ENCODE measurements at regions not wholly inside any gene's neighbourhood (a gene's known extent, or its start where the extent isn't known, plus 50 kb on each side); places are given as distances from the start of the nearest gene placed in this dataset.

DNA sequence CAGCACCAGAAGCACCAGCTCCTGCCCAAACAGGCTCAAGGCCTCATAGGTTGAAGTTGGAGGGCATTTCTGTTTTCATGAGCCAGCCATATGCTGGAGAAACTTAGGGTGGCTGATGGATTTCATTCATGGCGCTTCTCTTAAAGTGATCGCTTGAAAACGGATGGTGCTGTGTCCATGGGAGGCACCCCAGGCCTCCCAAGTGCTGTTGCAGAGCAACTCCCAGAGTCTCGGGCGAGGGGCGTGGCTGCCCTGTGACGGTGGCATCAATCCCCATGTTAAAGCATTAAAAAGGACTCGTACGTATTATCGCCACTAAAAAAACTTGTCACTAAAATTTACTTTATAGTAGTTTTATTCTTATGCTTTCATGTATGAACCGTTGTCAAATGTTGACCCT lies 128.3 kb downstream of the MRPL36 start:
- FAIRE-seq (no peak), DNase-seq (no peak)
- peaks cover 0 to 6% (median 0%) of the 10 kb centered on the region in 3 donors for H3K4me1 ChIP-seq (ENCODE audit: control insufficient read depth in 3 of 3, insufficient read depth in 2 of 3, low read depth in 1 of 3, low read length in 2 of 3)
- no peaks in the 10 kb centered on the region for H3K36me3 ChIP-seq (ENCODE audit: control insufficient read depth in 3 of 3, insufficient read depth in 2 of 3, low read depth in 1 of 3, low read length in 3 of 3)
- WGBS, 3 donors: 76 to 88% (median 83%) methylated on average over 11 of the region's 11 CpGs
- H3K27ac ChIP-seq (ENCODE audit: low read depth in 1 of 3, low read length in 2 of 3): no peak overlapping the region
- H3K27me3 ChIP-seq (ENCODE audit: control insufficient read depth in 3 of 3, insufficient read depth in 3 of 3, low read length in 3 of 3): peaks cover 7 to 48% (median 24%) of the 10 kb centered on the region in 3 donors
- peaks cover 0 to 4% of the 10 kb centered on the region in 2 donors for H3K9me3 ChIP-seq (ENCODE audit: control insufficient read depth in 2 of 2, insufficient read depth in 1 of 2, low read depth in 1 of 2, low read length in 1 of 2)
- H3K4me3 ChIP-seq (ENCODE audit: low read depth in 1 of 3, low read length in 3 of 3): no peak overlapping the region

DNA sequence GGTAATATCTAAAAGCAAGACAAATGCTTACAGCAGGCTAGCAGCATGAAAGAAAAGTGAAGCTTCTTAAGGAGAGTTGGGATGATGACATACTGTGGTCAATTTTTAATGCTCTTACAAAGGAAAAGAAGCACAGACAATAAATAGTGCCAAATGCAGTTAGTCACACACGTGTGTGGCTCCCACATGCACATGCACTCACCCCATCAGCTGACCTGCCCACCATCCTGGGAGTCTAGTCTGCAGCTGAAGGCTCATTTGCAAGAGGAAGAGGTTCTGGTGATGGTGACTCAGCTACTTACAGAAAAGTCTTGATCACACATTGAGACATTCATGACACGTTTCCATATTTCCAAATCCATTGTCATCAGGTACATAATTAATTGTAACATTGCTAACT lies 129.3 kb downstream of the MRPL36 start:
- DNase-seq (no peak), FAIRE-seq (no peak)
- 45 to 53% (median 48%) methylated on average over 2 of the region's 2 CpGs for WGBS, 3 donors
- Histone ChIP-seq H3K4me3 (ENCODE audit: low read depth in 1 of 3, low read length in 3 of 3) (no peak overlapping the region), H3K9me3 (ENCODE audit: control insufficient read depth in 2 of 2, insufficient read depth in 1 of 2, low read depth in 1 of 2, low read length in 1 of 2) (peaks cover 0 to 4% of the 10 kb centered on the region in 2 donors), H3K27me3 (ENCODE audit: control insufficient read depth in 3 of 3, insufficient read depth in 3 of 3, low read length in 3 of 3) (peaks cover 7 to 58% (median 32%) of the 10 kb centered on the region in 3 donors), H3K4me1 (ENCODE audit: control insufficient read depth in 3 of 3, insufficient read depth in 2 of 3, low read depth in 1 of 3, low read length in 2 of 3) (peaks cover 0 to 6% (median 0%) of the 10 kb centered on the region in 3 donors), H3K36me3 (ENCODE audit: control insufficient read depth in 3 of 3, insufficient read depth in 2 of 3, low read depth in 1 of 3, low read length in 3 of 3) (no peaks in the 10 kb centered on the region), H3K27ac (ENCODE audit: low read depth in 1 of 3, low read length in 2 of 3) (no peak overlapping the region)

DNA sequence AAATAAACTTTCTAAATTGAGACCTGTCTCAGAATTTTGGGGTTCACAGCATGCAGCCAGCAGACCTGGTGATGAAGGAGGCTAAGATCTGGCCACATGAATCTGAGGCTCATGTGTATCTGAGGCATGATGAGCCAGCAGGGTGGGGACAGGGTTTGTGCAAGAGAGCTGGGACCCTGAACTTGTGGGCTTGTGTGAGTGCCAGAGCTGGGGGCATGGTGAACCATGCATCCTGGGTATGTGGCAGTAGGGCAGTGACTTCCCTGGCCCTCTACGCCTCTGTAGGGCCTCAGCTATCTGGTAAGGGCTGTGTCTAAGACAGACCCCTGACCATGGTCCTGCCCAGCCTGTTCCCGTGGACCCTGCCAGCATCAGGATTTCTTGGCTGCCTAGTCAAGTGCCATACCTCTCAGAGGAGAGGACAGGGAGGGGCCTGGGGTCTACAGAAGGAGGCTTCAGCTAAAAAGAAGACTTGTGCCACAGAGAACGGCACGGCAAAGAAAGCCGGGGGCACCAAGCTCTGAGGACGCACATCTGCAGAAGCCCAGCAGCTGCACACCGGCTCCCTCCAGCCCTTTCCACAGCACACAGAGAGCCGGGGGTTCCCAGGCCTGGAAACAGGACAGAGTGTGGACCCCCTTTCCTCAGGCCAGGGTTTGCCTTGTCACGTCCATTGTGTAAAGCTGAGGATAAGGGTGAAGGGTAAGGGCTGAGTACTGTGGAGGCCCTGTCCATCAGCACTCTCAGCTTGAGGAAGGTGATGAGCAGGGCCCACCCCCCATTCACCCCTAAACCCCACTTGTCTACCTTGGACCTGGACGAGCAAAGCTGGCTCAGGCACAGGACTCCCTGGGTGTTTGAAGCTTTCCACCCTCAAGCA lies 130.1 kb downstream of the MRPL36 start:
- no peak overlapping the region for H3K4me3 ChIP-seq (ENCODE audit: low read depth in 1 of 3, low read length in 3 of 3)
- H3K9me3 ChIP-seq (ENCODE audit: control insufficient read depth in 2 of 2, insufficient read depth in 1 of 2, low read depth in 1 of 2, low read length in 1 of 2): peaks cover 0 to 4% of the 10 kb centered on the region in 2 donors
- no peak overlapping the region for H3K27ac ChIP-seq (ENCODE audit: low read depth in 1 of 3, low read length in 2 of 3)
- 80 to 87% (median 81%) methylated on average over 10 of the region's 10 CpGs for WGBS, 3 donors
- DNase-seq (no peak), FAIRE-seq (no peak)
- peaks cover 7 to 65% (median 35%) of the 10 kb centered on the region in 3 donors for H3K27me3 ChIP-seq (ENCODE audit: control insufficient read depth in 3 of 3, insufficient read depth in 3 of 3, low read length in 3 of 3)
- no peaks in the 10 kb centered on the region for H3K36me3 ChIP-seq (ENCODE audit: control insufficient read depth in 3 of 3, insufficient read depth in 2 of 3, low read depth in 1 of 3, low read length in 3 of 3)
- H3K4me1 ChIP-seq (ENCODE audit: control insufficient read depth in 3 of 3, insufficient read depth in 2 of 3, low read depth in 1 of 3, low read length in 2 of 3): peaks cover 0 to 6% (median 0%) of the 10 kb centered on the region in 3 donors

DNA sequence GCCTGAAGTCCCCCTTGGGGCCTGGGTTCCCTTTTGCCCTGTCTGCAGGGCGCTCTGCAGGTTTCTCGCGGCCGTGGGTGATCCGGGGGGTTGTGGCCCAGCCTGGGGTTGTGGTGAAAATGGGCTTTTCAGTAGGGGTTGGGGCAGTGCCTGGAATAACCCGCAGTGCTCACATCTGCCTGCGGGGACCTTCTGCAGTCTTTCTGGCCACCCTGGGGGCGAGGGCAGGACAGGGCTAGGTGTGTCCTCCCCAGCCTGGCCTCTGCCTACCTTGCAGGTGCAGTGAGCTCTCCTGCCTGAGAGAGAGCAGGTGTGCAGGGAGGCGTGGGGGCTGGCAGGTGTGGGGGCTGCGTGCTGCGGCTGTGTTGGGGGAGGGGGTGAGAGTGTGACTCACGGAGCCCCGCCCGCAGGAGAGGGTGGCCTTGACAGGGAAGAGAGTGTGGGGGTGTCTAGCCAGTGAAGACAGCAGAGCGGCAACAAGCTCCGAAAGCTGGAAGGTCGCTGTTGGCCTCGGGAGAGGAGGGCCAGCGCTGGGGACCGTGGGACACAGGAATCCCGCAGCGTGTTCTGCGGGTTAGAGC lies 131.4 kb downstream of the MRPL36 start:
- H3K4me3 ChIP-seq (ENCODE audit: low read depth in 1 of 3, low read length in 3 of 3): no peak overlapping the region
- H3K27me3 ChIP-seq (ENCODE audit: control insufficient read depth in 3 of 3, insufficient read depth in 3 of 3, low read length in 3 of 3): peaks cover 7 to 66% (median 34%) of the 10 kb centered on the region in 3 donors
- no peak overlapping the region for H3K27ac ChIP-seq (ENCODE audit: low read depth in 1 of 3, low read length in 2 of 3)
- H3K9me3 ChIP-seq (ENCODE audit: control insufficient read depth in 2 of 2, insufficient read depth in 1 of 2, low read depth in 1 of 2, low read length in 1 of 2): peaks cover 0 to 4% of the 10 kb centered on the region in 2 donors
- 6 to 19% (median 8%) methylated on average over 22 to 23 of the region's 23 CpGs for WGBS, 3 donors
- DNase-seq (peak in 1 of 2 donors; percentile 31), FAIRE-seq (no peak)
- peaks cover 0 to 6% (median 0%) of the 10 kb centered on the region in 3 donors for H3K4me1 ChIP-seq (ENCODE audit: control insufficient read depth in 3 of 3, insufficient read depth in 2 of 3, low read depth in 1 of 3, low read length in 2 of 3)
- H3K36me3 ChIP-seq (ENCODE audit: control insufficient read depth in 3 of 3, insufficient read depth in 2 of 3, low read depth in 1 of 3, low read length in 3 of 3): no peaks in the 10 kb centered on the region

DNA sequence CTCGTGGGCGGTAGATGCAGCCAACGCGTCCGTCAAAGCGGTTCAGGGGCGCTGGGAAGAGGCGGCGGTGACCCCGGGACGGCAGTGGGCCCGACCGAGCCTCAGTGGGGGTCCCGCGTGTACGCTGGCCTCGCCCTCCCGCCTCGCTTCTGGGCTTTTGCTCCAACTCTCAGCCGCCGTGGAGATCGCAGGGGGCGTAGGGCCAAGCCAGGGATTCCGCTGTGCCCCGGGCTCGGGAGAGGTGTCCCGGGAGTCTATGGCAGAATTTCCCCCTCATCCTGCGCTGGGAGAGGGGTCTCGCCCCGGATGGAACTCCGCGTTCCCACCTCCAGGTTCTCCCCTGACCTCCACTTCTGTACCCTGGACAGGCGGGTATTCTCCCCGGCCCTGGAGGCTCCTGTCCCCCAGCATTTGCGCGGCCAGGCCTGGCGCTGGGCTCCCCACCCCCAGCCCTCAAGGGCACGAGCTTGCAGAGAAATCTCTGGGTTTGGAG lies 131.9 kb downstream of the MRPL36 start:
- 4 to 6% (median 5%) methylated on average over 30 to 38 of the region's 38 CpGs for WGBS, 3 donors
- Histone ChIP-seq H3K27me3 (ENCODE audit: control insufficient read depth in 3 of 3, insufficient read depth in 3 of 3, low read length in 3 of 3) (peaks cover 7 to 64% (median 30%) of the 10 kb centered on the region in 3 donors), H3K36me3 (ENCODE audit: control insufficient read depth in 3 of 3, insufficient read depth in 2 of 3, low read depth in 1 of 3, low read length in 3 of 3) (no peaks in the 10 kb centered on the region), H3K27ac (ENCODE audit: low read depth in 1 of 3, low read length in 2 of 3) (no peak overlapping the region), H3K4me1 (ENCODE audit: control insufficient read depth in 3 of 3, insufficient read depth in 2 of 3, low read depth in 1 of 3, low read length in 2 of 3) (peaks cover 0 to 6% (median 0%) of the 10 kb centered on the region in 3 donors), H3K9me3 (ENCODE audit: control insufficient read depth in 2 of 2, insufficient read depth in 1 of 2, low read depth in 1 of 2, low read length in 1 of 2) (peaks cover 0 to 4% of the 10 kb centered on the region in 2 donors), H3K4me3 (ENCODE audit: low read depth in 1 of 3, low read length in 3 of 3) (no peak overlapping the region)
- FAIRE-seq (no peak), DNase-seq (no peak)

DNA sequence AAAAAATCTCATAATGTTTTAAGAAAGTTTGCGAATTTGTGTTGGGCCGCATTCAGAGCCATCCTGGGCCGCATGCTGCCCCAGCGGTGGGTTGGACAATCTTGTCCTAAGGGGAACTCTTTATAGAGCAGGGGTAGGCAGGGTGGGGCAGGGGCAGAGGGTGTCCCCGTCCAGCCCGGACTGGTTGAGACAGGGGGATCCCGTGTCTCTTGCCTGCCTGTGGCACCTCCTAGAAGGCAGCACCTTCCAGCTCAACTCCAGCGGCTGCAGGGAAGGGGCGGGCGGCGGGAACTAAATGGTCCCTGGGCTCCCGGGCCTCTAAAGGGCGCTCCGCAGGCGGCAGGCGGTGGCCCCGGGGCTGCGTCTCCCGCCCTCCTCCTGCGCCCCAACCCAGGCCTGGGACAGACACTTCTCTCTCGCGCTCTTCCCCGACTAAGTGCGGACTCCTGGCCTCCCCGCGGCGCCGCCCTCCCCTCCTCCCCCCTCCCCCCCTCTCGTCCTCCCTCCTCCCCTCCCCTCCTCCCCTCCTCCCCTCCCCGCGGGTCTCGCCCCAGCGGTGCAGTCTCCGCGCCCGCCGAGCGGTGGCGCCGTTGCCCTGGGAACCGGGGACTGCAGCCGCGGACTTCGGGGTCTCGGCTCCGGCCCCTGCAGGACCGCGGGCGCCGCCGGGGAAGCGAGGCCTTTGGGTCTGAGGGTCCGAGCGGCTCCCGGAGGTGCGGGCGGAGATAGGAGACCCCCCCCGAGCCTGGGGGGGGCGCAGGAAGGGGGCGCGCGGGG lies 132.6 kb downstream of the MRPL36 start:
- Histone ChIP-seq H3K36me3 (ENCODE audit: control insufficient read depth in 3 of 3, insufficient read depth in 2 of 3, low read depth in 1 of 3, low read length in 3 of 3) (no peaks in the 10 kb centered on the region), H3K27ac (ENCODE audit: low read depth in 1 of 3, low read length in 2 of 3) (no peak overlapping the region), H3K27me3 (ENCODE audit: control insufficient read depth in 3 of 3, insufficient read depth in 3 of 3, low read length in 3 of 3) (peaks cover 7 to 60% (median 27%) of the 10 kb centered on the region in 3 donors), H3K4me1 (ENCODE audit: control insufficient read depth in 3 of 3, insufficient read depth in 2 of 3, low read depth in 1 of 3, low read length in 2 of 3) (peaks cover 0 to 6% (median 0%) of the 10 kb centered on the region in 3 donors), H3K9me3 (ENCODE audit: control insufficient read depth in 2 of 2, insufficient read depth in 1 of 2, low read depth in 1 of 2, low read length in 1 of 2) (peaks cover 0 to 4% of the 10 kb centered on the region in 2 donors), H3K4me3 (ENCODE audit: low read depth in 1 of 3, low read length in 3 of 3) (no peak overlapping the region)
- no peak for FAIRE-seq
- DNase-seq: peak in 1 of 2 donors; percentile 59
- 5 to 16% (median 13%) methylated on average over 11 to 60 of the region's 62 CpGs for WGBS, 3 donors

DNA sequence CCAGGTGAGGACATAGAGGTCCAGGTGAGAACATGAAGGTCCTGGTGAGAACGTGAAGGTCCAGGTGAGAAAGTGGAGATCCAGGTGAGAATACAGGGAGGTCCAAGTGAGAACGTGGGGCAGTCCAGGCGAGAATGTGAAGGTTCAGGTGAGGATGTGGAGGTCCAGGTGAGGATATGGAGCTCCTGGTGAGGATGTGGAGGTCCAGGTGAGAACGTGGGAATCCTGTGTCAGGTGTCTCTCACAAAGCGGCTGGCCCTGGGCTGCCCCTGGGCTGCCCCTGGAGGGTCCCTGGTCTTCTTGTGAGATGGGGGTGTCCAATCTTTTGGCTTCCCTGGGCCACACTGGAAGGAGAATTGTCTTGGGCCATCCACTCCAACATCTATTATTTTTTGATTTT lies 133.4 kb downstream of the MRPL36 start:
- H3K4me3 ChIP-seq (ENCODE audit: low read depth in 1 of 3, low read length in 3 of 3): no peak overlapping the region
- DNase-seq (no peak), FAIRE-seq (no peak)
- H3K27ac ChIP-seq (ENCODE audit: low read depth in 1 of 3, low read length in 2 of 3): no peak overlapping the region
- peaks cover 0 to 6% (median 0%) of the 10 kb centered on the region in 3 donors for H3K4me1 ChIP-seq (ENCODE audit: control insufficient read depth in 3 of 3, insufficient read depth in 2 of 3, low read depth in 1 of 3, low read length in 2 of 3)
- 77 to 83% (median 81%) methylated on average over 5 of the region's 5 CpGs for WGBS, 3 donors
- peaks cover 0 to 4% of the 10 kb centered on the region in 2 donors for H3K9me3 ChIP-seq (ENCODE audit: control insufficient read depth in 2 of 2, insufficient read depth in 1 of 2, low read depth in 1 of 2, low read length in 1 of 2)
- no peaks in the 10 kb centered on the region for H3K36me3 ChIP-seq (ENCODE audit: control insufficient read depth in 3 of 3, insufficient read depth in 2 of 3, low read depth in 1 of 3, low read length in 3 of 3)
- H3K27me3 ChIP-seq (ENCODE audit: control insufficient read depth in 3 of 3, insufficient read depth in 3 of 3, low read length in 3 of 3): peaks cover 7 to 60% (median 26%) of the 10 kb centered on the region in 3 donors

DNA sequence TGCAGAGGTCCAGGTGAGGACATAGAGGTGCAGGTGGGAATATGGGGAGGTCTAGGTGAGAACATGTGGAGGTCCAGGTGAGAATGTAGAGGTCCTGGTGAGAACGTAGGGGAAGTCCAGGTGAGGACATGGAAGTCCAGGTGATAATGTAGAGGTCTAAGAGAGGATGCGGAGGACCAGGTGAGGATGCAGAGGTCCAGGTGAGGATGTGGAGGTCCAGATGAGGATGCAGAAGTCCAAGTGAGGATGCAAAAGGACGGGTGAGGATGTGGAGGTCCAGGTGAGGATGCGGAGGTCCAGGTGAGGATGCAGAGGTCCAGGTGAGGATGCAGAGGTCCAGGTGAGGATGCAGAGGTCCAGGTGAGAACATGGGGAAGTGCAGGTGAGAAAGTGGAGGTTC lies 133.8 kb downstream of the MRPL36 start:
- 83 to 90% (median 85%) methylated on average over 4 of the region's 4 CpGs for WGBS, 3 donors
- Histone ChIP-seq H3K27ac (ENCODE audit: low read depth in 1 of 3, low read length in 2 of 3) (no peak overlapping the region), H3K4me3 (ENCODE audit: low read depth in 1 of 3, low read length in 3 of 3) (no peak overlapping the region), H3K36me3 (ENCODE audit: control insufficient read depth in 3 of 3, insufficient read depth in 2 of 3, low read depth in 1 of 3, low read length in 3 of 3) (no peaks in the 10 kb centered on the region), H3K9me3 (ENCODE audit: control insufficient read depth in 2 of 2, insufficient read depth in 1 of 2, low read depth in 1 of 2, low read length in 1 of 2) (peaks cover 0 to 4% of the 10 kb centered on the region in 2 donors), H3K27me3 (ENCODE audit: control insufficient read depth in 3 of 3, insufficient read depth in 3 of 3, low read length in 3 of 3) (peaks cover 7 to 56% (median 23%) of the 10 kb centered on the region in 3 donors), H3K4me1 (ENCODE audit: control insufficient read depth in 3 of 3, insufficient read depth in 2 of 3, low read depth in 1 of 3, low read length in 2 of 3) (peaks cover 0 to 6% (median 0%) of the 10 kb centered on the region in 3 donors)
- FAIRE-seq: no peak
- DNase-seq: no peak
